MCF 10A (cell line): ENCODE measurements at regions not wholly inside any gene's neighbourhood (a gene's known extent, or its start where the extent isn't known, plus 50 kb on each side); places are given as distances from the start of the nearest gene placed in this dataset.
A peak's percentile ranks its signal among the peaks of the same experiment; 100 is the strongest.

Source experiments
- BruUV-seq: library from RNA; stranded (reverse); fragments of 400-500 nt; replicated peaks from 2 replicates; lab custom pipeline; 2021; lab: Mats Ljungman, UMichigan
- CTCF ChIA-PET: fragments of 300-600 bp; sonication (Branson Sonifier 250); formaldehyde crosslinking; extraction: SDS; loops from one replicate; lab custom pipeline; 2021; ENCODE audit warnings: antibody characterized with exemption, inconsistent platforms; lab: Yijun Ruan, JAX
- POLR2A ChIA-PET: fragments of 300-600, 350-650 bp; sonication (Branson Sonifier 250); formaldehyde crosslinking; extraction: SDS; loops from one replicate; lab custom pipeline; 2020; ENCODE audit warnings: antibody characterized with exemption, inconsistent platforms; lab: Yijun Ruan, JAX
- DNase-seq: peaks from one replicate; pipeline ENCODE4 v3.0.0-alpha.2; 2018; ENCODE audit not compliant: unreplicated experiment
- H3K27ac Mint-ChIP-seq: one replicate; pipeline ENCODE4 v1.8.0; 2022; ENCODE audit warnings: mild to moderate bottlenecking, low read depth, mixed read lengths; ENCODE audit not compliant: unreplicated experiment
- H3K27me3 Mint-ChIP-seq: one replicate; pipeline ENCODE4 v1.8.0; 2022; ENCODE audit warnings: mixed read lengths; ENCODE audit not compliant: insufficient read depth, unreplicated experiment
- H3K36me3 Mint-ChIP-seq: one replicate; pipeline ENCODE4 v1.8.0; 2022; ENCODE audit warnings: mild to moderate bottlenecking, moderate library complexity, mixed read lengths; ENCODE audit not compliant: insufficient read depth, unreplicated experiment
- H3K4me1 Mint-ChIP-seq: one replicate; pipeline ENCODE4 v1.8.0; 2022; ENCODE audit warnings: mixed read lengths; ENCODE audit not compliant: insufficient read depth, unreplicated experiment
- H3K4me3 Mint-ChIP-seq: one replicate; pipeline ENCODE4 v1.8.0; 2022; ENCODE audit warnings: mild to moderate bottlenecking, moderate library complexity, mixed read lengths; ENCODE audit not compliant: unreplicated experiment
- H3K9me3 Mint-ChIP-seq: one replicate; pipeline ENCODE4 v1.8.0; 2022; ENCODE audit warnings: mixed read lengths; ENCODE audit not compliant: unreplicated experiment
- CTCF ChIP-seq: fragments of 200-600 bp; IDR thresholded peaks from one replicate; pipeline ENCODE4 v1.8.0; 2022; ENCODE audit warnings: antibody characterized with exemption, mild to moderate bottlenecking; ENCODE audit not compliant: unreplicated experiment
- intact Hi-C: fragments of 100-400 bp; cut with micrococcal nuclease; formaldehyde crosslinking; loops from 2 replicates; pipeline ENCODE4 v1.14.1; 2022

GRCh38 chr13:105377452-105377851, 1158.0 kb downstream of the EFNB2 start:
- no TSS peak for BruUV-seq
- DNase-seq: no peak
- H3K27me3 Mint-ChIP-seq: no peaks in the 10 kb centered on the region
- H3K36me3 Mint-ChIP-seq: no peaks in the 10 kb centered on the region
- no peak overlapping the region for H3K27ac Mint-ChIP-seq
- H3K4me1 Mint-ChIP-seq: no peaks in the 10 kb centered on the region
- POLR2A ChIA-PET: interaction anchor here (0.9 kb wide), 1 partner anchor 8 kb away, joined by 5 read pairs; no protein-coding TSS in a partner anchor
- no peak overlapping the region for H3K4me3 Mint-ChIP-seq
- intact Hi-C loops: no loop called here
- CTCF ChIA-PET: interaction anchor here (0.6 kb wide), 2 partner anchors 1247 to 1494 kb away, joined by 3 to 4 read pairs; no protein-coding TSS in a partner anchor
- TF ChIP-seq CTCF: no peak
- no peaks in the 10 kb centered on the region for H3K9me3 Mint-ChIP-seq

- Mint-ChIP-seq H3K27ac (no peak overlapping the region), H3K9me3 (no peaks in the 10 kb centered on the region), H3K4me3 (no peak overlapping the region), H3K27me3 (no peaks in the 10 kb centered on the region), H3K4me1 (no peaks in the 10 kb centered on the region), H3K36me3 (no peaks in the 10 kb centered on the region)
- intact Hi-C loops: no loop called here
- peak; percentile 8 for DNase-seq
- BruUV-seq: no TSS peak
- POLR2A ChIA-PET: no interaction called here
- CTCF ChIA-PET: no interaction called here
- TF ChIP-seq CTCF: no peak
Measured at GRCh38 chr13:105370011-105370650, 1165.3 kb downstream of the EFNB2 start.

- no TSS peak for BruUV-seq
- H3K27me3 Mint-ChIP-seq: no peaks in the 10 kb centered on the region
- ChIA-PET POLR2A (interaction anchor here (0.6 to 0.7 kb wide), 2 partner anchors 30 to 191 kb away, joined by 3 read pairs; no protein-coding TSS in a partner anchor), CTCF (no interaction called here)
- no peak for TF ChIP-seq CTCF
- H3K36me3 Mint-ChIP-seq: no peaks in the 10 kb centered on the region
- no peak overlapping the region for H3K27ac Mint-ChIP-seq
- no peak for DNase-seq
- intact Hi-C loops: no loop called here
- peaks cover 3% of the 10 kb centered on the region for H3K4me1 Mint-ChIP-seq
- no peak overlapping the region for H3K4me3 Mint-ChIP-seq
- H3K9me3 Mint-ChIP-seq: no peaks in the 10 kb centered on the region
Measured at GRCh38 chr13:105368781-105369180, 1166.7 kb downstream of the EFNB2 start.

GRCh38 chr13:105365831-105366230, 1169.6 kb downstream of the EFNB2 start:
- DNase-seq: no peak
- TF ChIP-seq CTCF: no peak
- Mint-ChIP-seq H3K27me3 (no peaks in the 10 kb centered on the region), H3K36me3 (peaks cover 5% of the 10 kb centered on the region), H3K27ac (no peak overlapping the region), H3K4me1 (peaks cover 9% of the 10 kb centered on the region), H3K4me3 (no peak overlapping the region), H3K9me3 (no peaks in the 10 kb centered on the region)
- CTCF ChIA-PET: interaction anchor here (0.6 kb wide), 1 partner anchor 730 kb away, joined by 3 read pairs; no protein-coding TSS in a partner anchor
- POLR2A ChIA-PET: no interaction called here
- intact Hi-C loops: no loop called here
- BruUV-seq: no TSS peak
